Head of caudate nucleus (tissue), 42 donors: ENCODE measurements at regions not wholly inside any gene's neighbourhood (a gene's known extent, or its start where the extent isn't known, plus 50 kb on each side); places are given as distances from the start of the nearest gene placed in this dataset.
"Not testable (repeated sequence)": the region's sequence is repeated elsewhere in the genome, so short reads cannot be mapped to it uniquely, and the experiment has no call there.

Experiments used
- DNase-seq, 42 donors: peaks; one replicate each; pipeline versions ENCODE4 v3.0.0 to v3.0.0-alpha.2; 2020 to 2021; ENCODE audit warnings: mixed read lengths in 7 of 42
- intact Hi-C: fragments of 100-400 bp; cut with DNase I; formaldehyde crosslinking; loops from one replicate; pipeline ENCODE4 v1.15.0; 2022

- DNase-seq = no peak
- intact Hi-C loops = no loop called here
These were observed 297.7 kb upstream of the NUDT12 start for GRCh38 chr5:103860327-103860726.

DNA sequence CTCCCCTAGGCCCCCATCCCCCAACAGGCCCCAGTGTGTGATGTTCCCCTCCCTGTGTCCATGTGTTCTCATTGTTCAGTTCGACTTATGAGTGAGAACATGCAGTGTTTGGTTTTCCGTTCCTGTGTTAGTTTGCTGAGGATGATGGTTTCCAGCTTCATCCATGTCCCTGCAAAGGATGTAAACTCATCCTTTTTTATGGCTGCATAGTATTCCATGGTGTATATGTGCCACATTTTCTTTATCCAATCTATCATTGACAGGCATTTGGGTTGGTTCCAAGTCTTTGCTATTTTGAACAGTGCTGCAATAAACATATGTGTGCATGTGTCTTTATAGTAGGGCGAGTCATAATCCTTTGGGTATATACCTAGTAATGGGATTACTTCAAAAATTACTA lies 295.8 kb upstream of the NUDT12 start:
- intact Hi-C loops, DNase-seq: not testable (repeated sequence)

- intact Hi-C loops = no loop called here
These were observed 288.5 kb upstream of the NUDT12 start for GRCh38 chr5:103851091-103851490.

DNA sequence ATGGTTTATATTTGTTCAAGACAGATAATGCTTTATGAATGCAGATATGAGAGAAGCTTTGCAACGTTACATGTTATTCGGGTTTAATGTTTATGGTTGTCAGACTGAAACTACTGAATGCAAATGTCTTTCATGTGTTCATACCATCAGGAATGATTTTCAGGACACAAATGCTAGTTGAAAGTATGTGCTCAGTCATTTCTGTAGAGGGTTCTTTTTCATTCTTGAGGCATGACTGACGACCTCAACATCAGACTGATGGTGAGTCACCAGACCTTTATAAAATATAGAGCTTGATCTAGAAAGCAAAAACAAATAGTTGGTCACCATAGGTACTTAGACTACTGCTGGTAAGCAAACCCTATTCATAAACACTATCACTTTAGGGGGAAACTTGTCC lies 287.3 kb upstream of the NUDT12 start:
- intact Hi-C loops = no loop called here
- DNase-seq = no peak

More at GRCh38 chr5:103851091-103851490, 288.5 kb upstream of the NUDT12 start:
- DNase-seq = no peak

DNA sequence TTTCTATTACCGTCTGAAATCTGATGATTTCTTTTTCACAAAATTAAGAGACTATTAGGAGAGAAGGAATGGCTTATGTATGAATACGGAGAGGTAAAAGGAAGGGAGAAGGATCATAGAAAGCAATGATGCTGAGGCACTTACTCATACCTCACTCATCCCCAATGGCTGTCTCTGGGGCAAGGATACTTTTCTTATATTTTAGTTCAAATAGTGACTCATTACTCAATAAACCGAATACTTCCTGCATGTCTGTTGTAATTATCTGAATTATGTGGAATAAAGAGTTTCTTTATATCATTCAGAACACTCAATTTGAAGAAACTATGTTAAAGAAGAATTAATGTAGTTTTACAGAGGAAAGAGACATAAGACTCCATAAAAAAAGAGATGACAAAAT lies 284.5 kb upstream of the NUDT12 start:
- DNase-seq = no peak
- intact Hi-C loops = no loop called here

GRCh38 chr5:103842936-103843335 lies 280.3 kb upstream of the NUDT12 start:
- intact Hi-C loops = no loop called here
- DNase-seq = no peak

GRCh38 chr5:103840600-103840999 lies 278.0 kb upstream of the NUDT12 start:
- intact Hi-C loops = no loop called here
- DNase-seq = no peak

DNA sequence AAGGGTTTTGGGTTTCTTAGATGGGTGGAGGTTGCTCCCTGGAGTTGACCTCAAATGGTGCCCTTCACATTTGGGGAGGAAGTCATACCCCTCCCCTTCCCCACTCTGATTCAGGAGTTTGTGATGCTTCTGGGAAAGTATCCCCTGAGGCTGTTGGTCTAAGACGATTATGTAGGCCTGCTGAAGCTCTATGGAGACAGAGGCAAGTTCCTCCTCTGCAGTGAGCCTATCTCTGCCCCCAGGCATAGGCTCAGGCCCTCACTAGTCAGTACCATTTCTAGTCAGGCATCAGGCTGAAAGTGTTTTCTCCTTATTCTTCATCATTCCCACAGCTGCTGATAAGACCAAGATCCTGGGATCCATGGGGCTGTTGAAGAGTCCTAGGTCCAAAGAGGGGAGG lies 271.6 kb upstream of the NUDT12 start:
- DNase-seq = no peak

GRCh38 chr5:103829585-103829984 lies 267.0 kb upstream of the NUDT12 start:
- intact Hi-C loops = no loop called here
- no peak for DNase-seq

More for the DNA sequence above, 271.6 kb upstream of the NUDT12 start:
- intact Hi-C loops = no loop called here

- intact Hi-C loops = no loop called here
- DNase-seq = no peak
These were observed 265.4 kb upstream of the NUDT12 start for GRCh38 chr5:103827976-103828375.

DNA sequence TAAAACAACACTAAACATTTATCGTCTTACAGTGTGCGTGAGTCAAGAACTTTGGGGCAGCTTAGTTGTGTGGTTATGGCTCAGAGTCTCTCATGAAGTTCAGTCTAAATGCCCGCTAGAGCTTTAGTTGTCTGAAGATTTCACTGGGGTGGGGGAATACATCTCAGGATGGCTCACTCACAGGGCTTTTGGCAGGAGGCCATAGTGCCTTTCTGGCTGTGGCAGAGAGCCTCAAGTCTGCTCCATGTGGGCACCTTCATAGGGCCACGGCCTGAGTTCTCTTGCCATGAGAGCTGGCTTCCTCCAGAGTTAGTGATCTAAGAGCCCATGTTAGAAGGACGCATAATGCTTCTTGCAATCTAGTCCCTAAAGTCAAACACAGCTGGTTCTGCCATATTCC lies 258.8 kb upstream of the NUDT12 start:
- intact Hi-C loops = no loop called here
- no peak for DNase-seq

- DNase-seq = peak in 40 of 42 donors; percentile 8 to 83 (median 56)
- intact Hi-C loops = no loop called here
These were observed 246.0 kb upstream of the NUDT12 start for GRCh38 chr5:103808464-103809106.

DNA sequence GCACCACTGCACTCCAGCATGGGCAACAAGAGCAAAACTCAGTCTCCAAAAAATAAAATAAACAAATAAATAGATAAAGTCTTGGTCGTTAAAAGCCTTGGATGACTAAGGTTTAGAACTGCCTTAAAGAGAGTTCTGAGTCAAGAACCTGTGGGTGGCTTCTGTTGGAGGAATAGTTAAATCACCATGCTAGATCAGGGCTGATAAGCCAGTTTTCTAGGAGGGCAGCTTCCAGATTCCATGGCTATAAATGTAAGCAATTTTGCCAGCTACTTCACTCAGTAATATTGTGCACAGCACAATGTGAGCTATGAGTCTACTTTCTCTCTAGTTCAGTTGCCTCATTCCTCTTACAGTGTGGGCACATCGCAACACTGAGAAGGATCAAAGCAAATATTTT lies 242.1 kb upstream of the NUDT12 start:
- intact Hi-C loops = no loop called here
- no peak for DNase-seq

DNA sequence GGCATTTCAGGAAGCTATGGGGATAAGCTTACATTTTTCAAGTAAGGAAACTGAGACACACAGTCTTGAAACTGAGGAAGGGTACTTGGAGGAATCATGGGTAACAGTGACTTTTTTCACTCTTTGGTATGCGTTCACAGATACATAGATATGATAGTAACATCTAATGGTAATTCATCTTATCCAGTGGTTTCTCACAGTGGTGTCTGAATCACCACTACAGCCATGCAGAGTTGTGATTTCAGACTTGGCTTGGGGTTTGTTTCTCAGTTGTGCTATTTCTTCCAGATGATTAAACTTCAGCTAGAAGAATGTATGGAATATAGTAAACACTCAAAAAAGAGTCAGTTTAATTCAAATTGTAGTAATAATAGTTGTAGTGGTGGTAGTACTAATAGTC lies 239.1 kb upstream of the NUDT12 start:
- no peak for DNase-seq
- intact Hi-C loops = no loop called here

GRCh38 chr5:103800741-103801495 lies 238.3 kb upstream of the NUDT12 start:
- DNase-seq = no peak
- intact Hi-C loops = no loop called here

GRCh38 chr5:103793595-103794182 lies 231.1 kb upstream of the NUDT12 start:
- intact Hi-C loops = no loop called here
- DNase-seq = no peak

DNA sequence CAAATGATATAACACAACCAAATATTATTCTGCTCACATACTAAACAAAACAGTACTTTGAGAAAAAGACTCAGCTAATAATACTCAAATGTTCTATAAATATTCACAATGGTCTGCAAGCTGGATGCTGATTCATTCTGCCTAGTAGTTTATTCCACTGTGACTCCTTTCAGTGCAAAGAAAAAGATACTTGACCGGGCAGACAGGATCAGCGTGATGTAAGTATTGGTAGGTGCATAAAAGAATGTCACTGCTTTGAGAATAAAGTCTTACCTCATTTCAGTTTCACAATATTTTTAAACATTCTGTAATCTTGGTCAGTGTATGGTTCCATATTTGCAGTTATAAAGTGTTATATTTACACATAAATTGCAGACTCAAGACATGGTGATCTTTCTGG lies 223.0 kb upstream of the NUDT12 start:
- DNase-seq = no peak
- intact Hi-C loops = no loop called here

DNA sequence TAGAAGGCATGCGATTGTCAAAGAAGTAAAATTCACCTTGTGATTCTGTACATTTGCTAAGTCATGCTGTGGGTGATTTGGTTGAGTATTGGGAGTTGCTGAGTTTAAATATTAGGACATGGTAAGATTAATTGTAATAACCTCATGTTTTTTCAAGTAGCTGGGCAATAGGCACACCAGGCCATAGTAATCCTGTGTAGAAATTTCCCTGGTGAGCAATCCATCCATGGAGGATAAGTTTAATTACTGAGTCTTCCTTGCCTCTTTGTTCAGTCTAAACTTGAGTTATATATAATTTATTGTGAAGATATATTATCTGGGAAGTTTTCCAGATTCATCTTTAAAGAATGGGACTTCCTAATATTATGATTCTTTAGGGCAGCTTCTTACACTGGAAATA lies 221.1 kb upstream of the NUDT12 start:
- intact Hi-C loops = no loop called here
- no peak for DNase-seq

GRCh38 chr5:103780794-103781193 lies 218.2 kb upstream of the NUDT12 start:
- DNase-seq = no peak
- intact Hi-C loops = no loop called here

DNA sequence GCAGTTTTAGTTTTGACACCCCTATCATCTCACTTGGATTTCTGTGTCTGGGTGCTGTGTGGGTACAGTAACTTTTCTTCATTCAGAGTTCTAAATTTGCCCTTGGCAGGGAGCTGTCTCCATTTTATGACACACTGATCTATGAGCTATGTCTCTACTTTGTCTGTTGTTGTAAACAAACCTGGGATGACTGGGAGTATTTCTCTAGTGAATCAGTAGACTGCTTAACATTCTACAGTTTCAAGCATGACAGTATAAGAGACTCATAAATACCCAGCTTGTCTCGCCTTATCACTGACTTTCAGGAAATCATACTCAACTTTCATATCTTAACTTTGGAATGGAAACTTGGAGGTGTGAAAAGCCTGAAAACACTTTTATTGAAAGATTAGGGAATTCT lies 212.1 kb upstream of the NUDT12 start:
- DNase-seq = no peak

DNA sequence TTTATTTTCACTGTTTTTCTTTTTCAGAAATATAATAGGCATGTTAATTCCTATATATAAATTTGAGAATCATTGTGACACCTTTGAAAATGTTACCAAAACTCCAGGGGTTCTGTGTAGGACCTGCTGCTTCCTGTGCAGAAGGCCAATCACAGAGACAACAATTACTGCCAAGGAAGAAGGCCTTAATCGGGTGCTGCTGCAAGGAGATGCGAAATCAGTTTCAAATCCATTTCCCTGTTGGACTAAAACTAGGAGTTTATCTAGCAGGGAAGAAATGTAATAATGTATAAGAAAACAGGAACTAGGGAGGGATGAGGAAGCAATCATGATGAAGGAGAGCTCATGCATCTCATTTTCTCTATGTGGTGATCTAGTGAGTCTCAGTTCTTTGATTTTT lies 209.7 kb upstream of the NUDT12 start:
- no peak for DNase-seq
- intact Hi-C loops = no loop called here

More for the DNA sequence above, 212.1 kb upstream of the NUDT12 start:
- intact Hi-C loops = no loop called here
